AG08395 (cell line): ENCODE measurements at regions not wholly inside any gene's neighbourhood (a gene's known extent, or its start where the extent isn't known, plus 50 kb on each side); places are given as distances from the start of the nearest gene placed in this dataset.

Experiments
- DNase-seq: peaks from one replicate; pipeline ENCODE4 v3.0.0; 2012; ENCODE audit warnings: mixed read lengths, low spot score

- DNase-seq: no peak
These were observed 175.7 kb upstream of the ZEB2 start for GRCh38 chr2:144695657-144696056.

- DNase-seq: no peak
These were observed 174.5 kb upstream of the ZEB2 start for GRCh38 chr2:144694456-144694855.

- DNase-seq: no peak
These were observed 173.3 kb upstream of the ZEB2 start for GRCh38 chr2:144693179-144693578.

GRCh38 chr2:144692661-144693060 lies 172.7 kb upstream of the ZEB2 start:
- DNase-seq: no peak

- no peak for DNase-seq
These were observed 170.9 kb upstream of the ZEB2 start for GRCh38 chr2:144690771-144691170.

GRCh38 chr2:144686518-144687215 lies 166.7 kb upstream of the ZEB2 start:
- DNase-seq: no peak

GRCh38 chr2:144683966-144684365 lies 164.0 kb upstream of the ZEB2 start:
- no peak for DNase-seq

- DNase-seq: no peak
These were observed 163.3 kb upstream of the ZEB2 start for GRCh38 chr2:144683107-144683753.

- DNase-seq: no peak
These were observed 162.3 kb upstream of the ZEB2 start for GRCh38 chr2:144682248-144682647.

GRCh38 chr2:144681389-144681788 lies 161.5 kb upstream of the ZEB2 start:
- DNase-seq: no peak

- no peak for DNase-seq
These were observed 160.0 kb upstream of the ZEB2 start for GRCh38 chr2:144679942-144680341.

GRCh38 chr2:144678736-144679135 lies 158.8 kb upstream of the ZEB2 start:
- DNase-seq: no peak

GRCh38 chr2:144675731-144676130 lies 155.8 kb upstream of the ZEB2 start:
- DNase-seq: no peak

- no peak for DNase-seq
These were observed 155.4 kb upstream of the ZEB2 start for GRCh38 chr2:144675331-144675730.

- DNase-seq: no peak
These were observed 154.2 kb upstream of the ZEB2 start for GRCh38 chr2:144674071-144674470.

- DNase-seq: no peak
These were observed 153.5 kb upstream of the ZEB2 start for GRCh38 chr2:144673456-144673855.

GRCh38 chr2:144671695-144672455 lies 152.0 kb upstream of the ZEB2 start:
- DNase-seq: no peak

- DNase-seq: no peak
These were observed 150.8 kb upstream of the ZEB2 start for GRCh38 chr2:144670738-144671137.

GRCh38 chr2:144670080-144670479 lies 150.2 kb upstream of the ZEB2 start:
- DNase-seq: no peak

- no peak for DNase-seq
These were observed 149.5 kb upstream of the ZEB2 start for GRCh38 chr2:144669196-144669987.

GRCh38 chr2:144668493-144669110 lies 148.7 kb upstream of the ZEB2 start:
- DNase-seq: no peak

- DNase-seq: no peak
These were observed 146.1 kb upstream of the ZEB2 start for GRCh38 chr2:144666032-144666431.
